BE2C (cell line): ENCODE measurements at regions not wholly inside any gene's neighbourhood (a gene's known extent, or its start where the extent isn't known, plus 50 kb on each side); places are given as distances from the start of the nearest gene placed in this dataset.

Experiments used
- DNase-seq: peaks from one replicate; pipeline ENCODE4 v3.0.0-alpha.2; 2020
- H3K27me3 ChIP-seq: fragments of 250-450 bp; sonication (Bioruptor Pico); 2 replicates; pipeline ENCODE4 v1.5.1; 2020; ENCODE audit warnings: mild to moderate bottlenecking
- H3K36me3 ChIP-seq: fragments of 250-450 bp; sonication (Bioruptor Pico); 2 replicates; pipeline ENCODE4 v1.5.1; 2020; ENCODE audit warnings: mild to moderate bottlenecking
- H3K4me1 ChIP-seq: fragments of 250-450 bp; sonication (Bioruptor Pico); 2 replicates; pipeline ENCODE4 v1.5.1; 2020
- H3K4me3 ChIP-seq: 2 replicates; pipeline ENCODE4 v1.5.1; 2011; ENCODE audit warnings: low read depth, low read length
- H3K9me3 ChIP-seq: fragments of 250-450 bp; sonication (Bioruptor Pico); 2 replicates; pipeline ENCODE4 v1.5.1; 2020
- TF ChIP-seq, protein P1 (sequence below): IDR thresholded peaks from 2 replicates; pipeline ENCODE4 v1.5.1; 2012; ENCODE audit warnings: mild to moderate bottlenecking, low read depth, low read length

DNA sequence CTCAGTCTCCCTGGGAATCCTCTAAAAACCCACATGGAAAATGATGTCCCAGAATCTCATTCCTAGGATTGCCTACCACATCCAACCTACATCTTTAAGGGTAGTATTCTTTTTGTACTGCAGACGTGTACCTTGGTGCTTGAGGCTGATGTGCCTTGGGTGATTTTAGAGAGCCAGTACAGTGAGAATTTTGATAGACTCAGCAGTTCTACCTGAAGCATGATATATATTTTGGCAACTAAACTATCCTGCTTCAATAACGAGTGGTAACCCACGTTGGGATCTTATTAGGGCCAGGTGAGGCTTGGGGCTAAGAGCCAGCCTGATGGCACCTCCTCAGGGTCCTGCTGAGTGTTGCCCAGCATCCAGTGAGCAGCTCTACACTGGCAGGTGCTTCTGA lies 140.4 kb downstream of the ZNF518B start:
- TF ChIP-seq, protein P1, sequence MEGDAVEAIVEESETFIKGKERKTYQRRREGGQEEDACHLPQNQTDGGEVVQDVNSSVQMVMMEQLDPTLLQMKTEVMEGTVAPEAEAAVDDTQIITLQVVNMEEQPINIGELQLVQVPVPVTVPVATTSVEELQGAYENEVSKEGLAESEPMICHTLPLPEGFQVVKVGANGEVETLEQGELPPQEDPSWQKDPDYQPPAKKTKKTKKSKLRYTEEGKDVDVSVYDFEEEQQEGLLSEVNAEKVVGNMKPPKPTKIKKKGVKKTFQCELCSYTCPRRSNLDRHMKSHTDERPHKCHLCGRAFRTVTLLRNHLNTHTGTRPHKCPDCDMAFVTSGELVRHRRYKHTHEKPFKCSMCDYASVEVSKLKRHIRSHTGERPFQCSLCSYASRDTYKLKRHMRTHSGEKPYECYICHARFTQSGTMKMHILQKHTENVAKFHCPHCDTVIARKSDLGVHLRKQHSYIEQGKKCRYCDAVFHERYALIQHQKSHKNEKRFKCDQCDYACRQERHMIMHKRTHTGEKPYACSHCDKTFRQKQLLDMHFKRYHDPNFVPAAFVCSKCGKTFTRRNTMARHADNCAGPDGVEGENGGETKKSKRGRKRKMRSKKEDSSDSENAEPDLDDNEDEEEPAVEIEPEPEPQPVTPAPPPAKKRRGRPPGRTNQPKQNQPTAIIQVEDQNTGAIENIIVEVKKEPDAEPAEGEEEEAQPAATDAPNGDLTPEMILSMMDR = no peak
- no peaks in the 10 kb centered on the region for H3K27me3 ChIP-seq
- H3K9me3 ChIP-seq = no peaks in the 10 kb centered on the region
- DNase-seq = no peak
- H3K4me1 ChIP-seq = no peaks in the 10 kb centered on the region
- H3K4me3 ChIP-seq = no peak overlapping the region
- no peaks in the 10 kb centered on the region for H3K36me3 ChIP-seq

DNA sequence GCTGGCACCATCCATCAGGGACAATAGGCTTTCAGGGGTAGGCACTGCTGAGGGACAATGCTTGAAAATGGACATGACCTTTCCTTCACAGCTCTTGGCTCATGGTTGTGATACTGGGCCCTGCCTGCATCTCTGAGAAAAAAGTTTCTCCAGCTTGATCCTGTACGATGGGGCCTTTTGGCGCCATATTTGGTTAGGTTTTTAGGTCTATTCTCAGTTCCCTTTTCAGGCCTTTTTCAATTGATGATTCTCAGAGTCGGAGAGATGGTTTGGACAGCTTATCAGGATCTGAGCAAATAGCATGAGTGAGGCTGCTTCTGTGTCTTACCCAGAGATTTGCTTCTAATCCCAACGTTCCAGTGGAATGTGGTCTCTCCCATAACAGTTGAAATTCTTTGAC lies 141.6 kb downstream of the ZNF518B start:
- Histone ChIP-seq H3K4me1 (no peaks in the 10 kb centered on the region), H3K27me3 (no peaks in the 10 kb centered on the region), H3K9me3 (no peaks in the 10 kb centered on the region), H3K36me3 (no peaks in the 10 kb centered on the region), H3K4me3 (no peak overlapping the region)
- TF ChIP-seq, protein P1 = no peak
- no peak for DNase-seq

DNA sequence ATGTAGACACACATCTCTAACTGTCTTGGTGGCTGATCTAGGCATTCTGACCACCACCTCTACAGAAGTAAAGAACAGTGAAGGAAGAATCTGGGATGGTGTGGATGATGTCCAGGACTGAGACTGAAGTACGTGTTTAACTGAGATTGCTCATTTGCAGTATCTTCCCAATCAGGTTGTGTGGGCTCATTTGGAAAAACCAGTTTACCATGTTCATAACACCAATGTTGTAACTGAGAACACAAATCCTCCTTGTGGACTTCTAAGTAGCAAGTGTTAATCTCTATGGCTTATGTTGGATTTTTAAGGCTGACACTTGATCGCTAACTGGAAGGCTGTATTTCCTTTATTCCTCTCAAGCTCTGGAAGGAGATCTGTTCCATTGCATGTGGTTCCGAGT lies 144.7 kb downstream of the ZNF518B start:
- TF ChIP-seq, protein P1 = no peak
- no peaks in the 10 kb centered on the region for H3K27me3 ChIP-seq
- DNase-seq = no peak
- no peaks in the 10 kb centered on the region for H3K4me1 ChIP-seq
- H3K9me3 ChIP-seq = no peaks in the 10 kb centered on the region
- H3K4me3 ChIP-seq = no peak overlapping the region
- no peaks in the 10 kb centered on the region for H3K36me3 ChIP-seq

DNA sequence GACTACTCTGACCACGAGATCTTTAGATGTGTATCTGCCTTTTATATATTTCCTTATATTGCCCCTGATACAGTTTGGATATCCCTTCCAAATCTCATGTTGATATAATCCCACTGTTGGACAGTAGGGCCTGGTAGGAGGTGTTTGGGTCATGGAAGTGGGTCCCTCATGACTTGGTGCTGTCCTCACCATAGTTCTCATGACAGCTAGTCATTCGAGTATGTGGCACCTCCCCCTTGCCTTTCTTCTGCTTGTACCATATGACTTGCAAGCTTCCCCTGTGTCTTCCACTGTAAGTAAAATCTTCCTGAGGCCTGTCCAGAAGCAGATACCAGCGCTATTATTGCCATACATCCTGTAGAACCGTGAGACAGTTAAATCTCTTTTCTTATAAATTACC lies 145.3 kb downstream of the ZNF518B start:
- no peaks in the 10 kb centered on the region for H3K9me3 ChIP-seq
- no peak overlapping the region for H3K4me3 ChIP-seq
- no peak for DNase-seq
- TF ChIP-seq, protein P1 = no peak
- H3K36me3 ChIP-seq = no peaks in the 10 kb centered on the region
- no peaks in the 10 kb centered on the region for H3K27me3 ChIP-seq
- H3K4me1 ChIP-seq = no peaks in the 10 kb centered on the region

DNA sequence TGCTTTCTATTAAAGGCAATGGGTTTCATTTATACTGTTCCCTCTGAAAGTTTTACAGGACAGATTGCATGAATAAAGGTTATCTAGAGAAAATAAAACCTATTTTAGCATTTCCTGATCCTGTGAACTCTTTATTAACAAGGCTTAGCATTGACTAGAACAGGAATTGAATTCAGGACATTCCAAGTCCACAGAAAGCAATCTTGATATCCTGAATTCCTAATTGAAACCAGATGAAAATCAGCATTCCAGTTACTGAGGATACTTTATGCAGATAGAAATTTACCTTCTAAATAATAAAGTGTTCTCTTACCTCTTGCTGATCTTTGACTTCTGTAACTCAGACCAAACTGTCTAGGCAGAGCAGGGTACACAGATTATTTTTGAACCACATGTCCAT lies 151.4 kb downstream of the ZNF518B start:
- H3K9me3 ChIP-seq = no peaks in the 10 kb centered on the region
- DNase-seq = no peak

DNA sequence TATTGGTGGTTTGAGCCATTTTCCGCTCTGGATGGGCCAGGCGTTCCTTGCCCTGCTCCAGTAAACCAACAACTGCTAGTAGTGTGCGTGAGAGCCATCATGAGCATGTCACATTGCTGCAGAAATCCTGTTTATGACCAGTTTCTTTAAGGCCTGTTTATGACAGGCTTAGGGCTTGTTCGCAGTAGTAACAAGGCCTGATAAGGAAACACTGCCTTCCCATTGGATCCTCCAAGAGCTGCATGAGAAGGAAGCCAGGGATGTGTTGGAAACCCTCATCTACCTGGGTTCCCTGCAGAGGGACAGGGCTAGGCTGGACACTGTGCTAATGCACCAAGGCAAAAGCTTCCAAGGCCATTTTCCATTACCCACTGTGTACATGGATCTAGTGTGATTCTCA lies 153.9 kb downstream of the ZNF518B start:
- H3K4me1 ChIP-seq = no peaks in the 10 kb centered on the region
- no peaks in the 10 kb centered on the region for H3K27me3 ChIP-seq

More for the DNA sequence above, 151.4 kb downstream of the ZNF518B start:
- Histone ChIP-seq H3K36me3 (no peaks in the 10 kb centered on the region), H3K4me3 (no peak overlapping the region), H3K4me1 (no peaks in the 10 kb centered on the region), H3K27me3 (no peaks in the 10 kb centered on the region)
- TF ChIP-seq, protein P1 = no peak

More for the DNA sequence above, 153.9 kb downstream of the ZNF518B start:
- Histone ChIP-seq H3K9me3 (no peaks in the 10 kb centered on the region), H3K36me3 (no peaks in the 10 kb centered on the region), H3K4me3 (no peak overlapping the region)
- DNase-seq = no peak
- TF ChIP-seq, protein P1 = no peak
